ENCODE measurements at regions not wholly inside any gene's neighbourhood (a gene's known extent, or its start where the extent isn't known, plus 50 kb on each side); places are given as distances from the start of the nearest gene placed in this dataset.

DNA sequence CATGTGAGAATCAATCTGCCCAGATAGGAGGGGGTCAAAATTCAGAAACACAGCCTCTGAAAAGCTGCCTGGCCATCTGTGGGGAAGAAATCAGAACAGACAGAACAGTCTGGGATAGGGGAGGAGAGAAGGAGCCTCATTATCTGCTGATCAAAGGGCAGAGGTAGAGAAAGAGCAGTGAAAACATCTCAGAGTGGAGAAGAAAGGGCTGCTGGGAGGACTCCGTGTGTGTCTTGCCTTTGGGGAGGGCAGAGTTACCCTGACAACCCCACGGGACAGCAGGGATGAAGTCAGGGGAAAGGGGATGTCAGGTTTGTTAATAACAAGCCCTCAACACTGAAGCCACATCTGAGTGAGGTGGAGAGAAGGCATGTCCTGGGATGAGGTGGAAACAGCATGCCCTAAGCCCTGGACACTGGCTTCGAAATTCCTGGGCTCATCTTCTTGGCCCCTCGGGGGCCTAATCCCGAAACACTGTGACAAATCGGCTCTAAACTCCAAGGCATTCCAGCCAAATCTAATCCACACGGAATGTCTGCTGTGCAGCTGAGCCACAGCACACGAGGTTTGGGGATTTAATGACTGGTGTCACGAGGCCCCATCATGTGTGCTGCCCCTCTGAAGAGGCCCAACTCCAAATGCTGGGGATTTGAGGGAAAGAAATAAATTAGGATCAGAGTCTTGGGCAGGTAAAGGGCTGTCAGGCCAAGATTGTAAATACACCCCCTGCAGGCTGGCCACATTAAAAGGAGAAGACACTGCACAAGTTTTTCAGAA, 82.8 kb upstream of the FGFR2 start:
- TF ChIP-seq, protein P1, sequence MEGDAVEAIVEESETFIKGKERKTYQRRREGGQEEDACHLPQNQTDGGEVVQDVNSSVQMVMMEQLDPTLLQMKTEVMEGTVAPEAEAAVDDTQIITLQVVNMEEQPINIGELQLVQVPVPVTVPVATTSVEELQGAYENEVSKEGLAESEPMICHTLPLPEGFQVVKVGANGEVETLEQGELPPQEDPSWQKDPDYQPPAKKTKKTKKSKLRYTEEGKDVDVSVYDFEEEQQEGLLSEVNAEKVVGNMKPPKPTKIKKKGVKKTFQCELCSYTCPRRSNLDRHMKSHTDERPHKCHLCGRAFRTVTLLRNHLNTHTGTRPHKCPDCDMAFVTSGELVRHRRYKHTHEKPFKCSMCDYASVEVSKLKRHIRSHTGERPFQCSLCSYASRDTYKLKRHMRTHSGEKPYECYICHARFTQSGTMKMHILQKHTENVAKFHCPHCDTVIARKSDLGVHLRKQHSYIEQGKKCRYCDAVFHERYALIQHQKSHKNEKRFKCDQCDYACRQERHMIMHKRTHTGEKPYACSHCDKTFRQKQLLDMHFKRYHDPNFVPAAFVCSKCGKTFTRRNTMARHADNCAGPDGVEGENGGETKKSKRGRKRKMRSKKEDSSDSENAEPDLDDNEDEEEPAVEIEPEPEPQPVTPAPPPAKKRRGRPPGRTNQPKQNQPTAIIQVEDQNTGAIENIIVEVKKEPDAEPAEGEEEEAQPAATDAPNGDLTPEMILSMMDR (IDR thresholded peaks at IDR 0.05; ENCODE audit: low read length), result no peak
- TF ChIP-seq EZH2 (optimal IDR thresholded peaks at IDR 0.05; ENCODE audit: low read depth, low read length) (no peak), EZH2phosphoT487 (IDR thresholded peaks at IDR 0.05; ENCODE audit: low read length) (no peak)
